ENCODE measurements at regions not wholly inside any gene's neighbourhood (a gene's known extent, or its start where the extent isn't known, plus 50 kb on each side); places are given as distances from the start of the nearest gene placed in this dataset.

DNA sequence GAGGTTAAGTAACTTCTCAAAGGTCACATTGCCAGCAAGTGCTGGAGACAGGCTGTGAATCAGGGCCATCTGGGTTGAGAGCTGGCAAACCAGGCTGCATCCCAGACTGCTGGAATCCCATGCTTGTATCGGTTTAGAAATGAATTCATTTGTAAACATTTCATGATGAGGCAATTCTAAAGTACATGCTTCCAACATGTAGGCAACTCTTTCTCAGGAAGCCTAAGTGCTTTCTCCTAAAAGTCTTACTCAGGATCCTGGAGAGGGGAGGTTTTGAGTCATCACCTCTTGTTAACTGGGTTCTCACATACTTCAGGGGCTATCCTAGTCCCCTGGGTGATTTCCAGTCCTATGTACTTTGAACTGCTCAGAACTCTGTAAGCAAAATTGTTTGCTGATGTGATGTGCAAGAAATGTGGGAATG, 416.5 kb downstream of the MEIS1 start:
- DNase-seq: no peak

DNA sequence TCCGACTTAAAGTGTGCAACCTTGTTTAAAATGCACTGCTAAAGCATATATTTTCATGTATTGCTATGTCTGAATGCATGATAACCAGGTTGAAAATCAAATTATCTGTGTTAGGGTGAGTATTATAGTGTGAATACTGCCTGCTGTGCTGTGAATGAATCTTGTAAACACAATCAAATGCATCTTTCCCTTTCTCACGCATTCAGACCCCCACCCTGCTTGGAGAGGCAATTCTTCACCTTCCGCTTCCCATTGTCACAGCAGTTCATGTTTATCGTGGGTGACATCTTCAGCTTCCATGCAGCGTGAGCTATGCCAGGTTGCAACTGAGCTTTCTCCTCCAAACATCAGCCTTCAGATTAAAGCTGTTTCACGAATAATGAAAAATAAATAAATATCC, 418.0 kb downstream of the MEIS1 start:
- DNase-seq: no peak

DNA sequence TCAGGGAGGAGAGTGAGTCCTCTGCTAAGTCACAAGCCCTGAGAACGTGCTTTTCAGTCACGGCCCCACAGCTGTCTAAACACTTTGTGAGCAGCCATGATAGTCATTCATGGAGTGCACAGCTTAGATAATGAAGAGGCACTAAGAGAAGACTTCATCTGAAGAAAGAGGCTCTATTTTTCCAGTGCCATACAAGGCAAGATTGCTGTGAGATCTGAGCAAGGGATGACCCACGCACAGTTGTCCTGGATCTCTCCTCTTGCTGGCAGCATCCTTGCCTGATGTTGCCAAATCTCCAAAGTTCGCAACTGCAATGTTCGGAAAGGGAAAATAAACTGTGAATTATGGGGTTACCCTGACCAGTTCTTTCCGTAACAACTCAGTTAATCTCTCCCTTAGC, 418.7 kb downstream of the MEIS1 start:
- DNase-seq: no peak

DNA sequence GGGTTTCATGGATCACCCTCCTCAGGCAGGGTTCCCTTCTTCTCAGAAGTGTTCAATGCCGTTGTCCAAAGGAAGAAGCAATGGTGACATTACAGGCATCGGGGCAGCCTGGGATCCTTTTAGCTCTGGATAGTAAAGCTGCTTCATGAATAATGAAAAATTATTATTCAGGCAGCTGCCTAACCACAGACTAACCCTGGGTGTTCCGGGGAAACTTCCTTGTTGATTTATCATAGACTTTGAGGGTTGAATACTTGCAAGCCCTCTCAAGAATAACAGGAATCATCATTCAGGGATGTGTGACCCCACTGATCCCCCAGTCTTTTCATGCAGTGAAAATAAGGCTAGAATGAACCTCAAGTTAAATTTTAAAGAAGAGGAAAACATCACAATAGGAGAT, 419.4 kb downstream of the MEIS1 start:
- DNase-seq: no peak

DNA sequence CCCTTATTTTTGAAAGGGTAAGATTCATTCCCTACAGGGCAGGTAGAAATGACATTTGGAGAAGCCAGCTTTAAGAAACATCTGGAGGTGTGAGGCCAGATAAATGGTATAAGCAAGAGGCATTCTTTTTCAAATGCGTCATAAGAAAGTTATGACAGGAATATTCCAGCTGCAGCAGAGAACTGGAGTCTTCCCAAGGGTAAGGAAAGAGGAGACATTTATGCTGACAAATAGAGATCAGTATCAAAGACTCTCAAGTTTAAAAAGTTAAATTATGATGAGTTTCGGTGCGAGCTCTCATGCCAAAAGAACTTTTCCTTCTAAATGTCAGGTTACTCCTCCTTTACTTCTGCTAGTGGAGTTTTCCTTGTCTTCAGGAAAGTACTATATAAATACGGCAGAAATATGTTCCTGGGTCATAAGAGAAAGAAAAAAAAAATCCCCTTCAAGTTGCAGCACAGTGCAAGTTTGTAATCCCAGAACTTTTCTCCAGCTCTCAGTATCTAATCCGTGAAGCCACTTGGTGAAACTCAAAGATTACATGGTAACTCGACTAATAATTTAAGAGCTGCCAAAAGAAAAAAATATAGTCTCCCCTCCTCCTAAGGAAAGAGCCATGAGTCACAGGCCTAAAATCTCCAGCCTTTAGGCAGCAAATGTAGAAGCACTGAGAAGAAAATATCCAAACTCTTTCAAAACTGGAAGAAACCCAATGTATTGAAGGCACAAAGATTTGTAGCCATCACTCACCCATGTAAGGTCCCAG, 428.1 kb downstream of the MEIS1 start:
- no peak for DNase-seq

DNA sequence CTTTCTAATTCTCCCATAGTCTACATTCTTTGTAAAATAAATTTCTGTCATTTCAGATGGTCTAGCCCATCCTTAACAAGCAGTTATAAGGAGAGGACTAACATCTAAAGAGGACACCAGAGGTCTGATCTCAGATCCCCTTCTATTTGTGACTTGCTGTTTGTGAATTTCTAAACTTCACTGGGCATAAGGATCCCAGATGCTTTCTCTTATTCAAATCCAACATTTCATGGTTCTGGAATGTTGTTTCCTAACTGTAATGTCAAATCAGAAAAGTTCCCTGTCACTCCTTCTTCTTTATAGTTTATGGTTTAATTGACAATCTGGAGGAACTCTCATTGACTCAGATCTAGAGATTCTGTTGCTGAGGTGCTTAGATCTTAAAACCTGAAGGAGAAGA, 430.2 kb downstream of the MEIS1 start:
- no peak for DNase-seq

DNA sequence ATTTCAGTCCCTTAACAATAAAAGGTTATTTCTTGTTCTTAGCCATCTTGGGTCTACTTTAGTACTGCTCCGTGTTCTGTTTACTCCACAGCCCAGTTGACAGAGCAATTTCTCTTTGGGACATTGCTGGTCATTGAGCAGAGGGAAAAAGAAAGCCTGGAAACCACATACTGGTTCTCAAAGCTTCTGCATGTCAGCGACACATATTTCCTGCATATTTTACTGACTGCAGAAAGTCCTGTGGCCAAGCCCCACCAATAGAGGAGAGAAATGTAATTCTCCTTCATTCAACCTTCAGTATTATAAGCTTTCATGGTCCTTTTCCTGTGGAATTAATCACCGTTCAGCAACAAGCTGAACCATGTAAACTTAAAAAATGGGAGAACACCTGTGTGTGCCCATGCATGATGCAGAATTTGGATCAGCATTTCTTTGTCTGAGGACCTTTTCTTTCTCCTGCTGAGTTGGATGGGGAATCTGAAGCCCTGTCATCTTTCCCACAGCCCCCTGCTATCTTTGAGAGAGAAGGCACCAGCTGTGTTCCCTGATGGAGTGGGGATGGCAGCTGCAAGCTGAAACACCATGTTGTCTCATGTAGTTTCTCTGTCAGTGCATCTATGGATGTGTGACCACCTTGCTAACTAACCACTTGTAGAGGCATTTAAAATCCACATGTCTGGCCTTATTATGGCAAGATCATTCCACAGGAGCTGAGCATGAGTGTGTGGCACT, 431.6 kb downstream of the MEIS1 start:
- no peak for DNase-seq

DNA sequence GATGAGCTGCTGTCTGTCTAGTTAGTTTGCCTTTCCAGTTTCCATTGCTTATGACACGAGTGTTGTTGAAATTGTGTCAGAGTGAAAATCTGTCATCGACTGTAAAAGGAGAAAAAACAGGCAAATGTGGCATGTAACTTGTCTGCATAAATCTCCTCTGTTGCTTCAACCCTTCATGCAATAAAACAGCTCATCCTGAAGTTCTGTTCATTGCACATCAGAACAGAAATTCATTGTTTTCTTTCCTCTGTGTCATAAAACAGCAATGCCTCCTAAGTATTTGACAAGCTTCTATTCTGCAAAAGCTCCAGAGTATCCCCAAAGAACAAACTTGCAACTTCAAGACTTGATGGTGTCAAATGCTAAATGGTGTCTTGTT, 432.1 kb downstream of the MEIS1 start:
- no peak for DNase-seq

DNA sequence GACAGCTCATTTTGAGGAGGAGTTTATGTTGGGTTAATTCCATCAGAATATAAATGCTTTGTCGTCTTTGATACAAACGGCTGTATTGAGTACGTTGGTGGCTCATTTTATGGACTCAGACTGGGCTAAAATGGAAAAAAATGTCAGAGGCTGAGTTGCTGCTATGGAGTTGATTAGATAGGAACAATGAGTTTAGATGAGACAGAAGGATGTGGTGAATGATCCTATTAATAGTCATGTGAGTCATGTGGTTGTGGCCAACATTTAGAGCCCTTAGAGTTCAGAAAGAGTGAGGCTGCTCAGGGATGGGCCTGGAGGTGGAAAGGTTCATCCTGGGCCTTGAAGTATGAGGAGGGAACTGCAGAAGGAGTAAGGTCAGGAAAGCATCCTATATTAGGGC, 434.2 kb downstream of the MEIS1 start:
- DNase-seq: no peak

DNA sequence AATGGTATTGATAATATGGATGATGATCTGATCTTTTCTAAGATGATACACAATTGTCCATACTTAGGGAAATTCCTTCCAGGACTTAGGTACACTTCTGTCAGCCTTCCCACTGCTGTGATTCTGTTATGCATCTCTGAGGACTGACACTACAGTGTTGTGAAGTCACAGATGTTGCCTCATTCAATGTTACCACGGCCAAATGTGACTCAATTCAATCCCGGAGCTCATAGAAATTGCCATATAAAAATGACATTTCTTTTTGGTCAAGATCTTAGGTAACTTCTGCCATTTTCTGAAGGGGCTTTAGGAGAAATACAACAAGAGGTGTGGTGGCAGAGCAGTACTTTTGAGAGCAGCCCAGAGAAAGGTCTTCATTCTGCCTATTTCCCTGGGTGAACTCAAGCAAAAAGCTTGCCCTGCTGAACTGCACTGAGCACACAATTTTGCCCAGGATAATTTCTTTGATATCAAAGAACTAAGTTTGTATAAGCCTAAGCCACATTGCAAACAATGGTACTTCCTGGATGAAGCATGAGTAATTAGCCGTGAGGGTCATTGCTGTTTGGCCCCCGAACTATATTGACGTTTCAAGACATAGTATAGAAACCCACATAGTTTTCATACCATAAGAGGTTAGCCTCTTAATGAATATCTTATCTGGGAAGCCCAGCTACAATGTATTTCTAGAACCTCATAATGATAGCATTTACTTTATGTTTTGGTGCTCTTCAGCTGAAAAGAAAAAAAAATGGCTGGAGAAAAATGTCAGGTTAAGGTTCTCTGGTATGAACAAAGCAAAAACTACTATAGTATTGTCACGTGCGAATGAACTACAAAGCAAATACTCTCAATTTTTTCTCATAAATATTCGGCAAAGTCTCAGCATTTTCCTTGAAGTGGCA, 437.4 kb downstream of the MEIS1 start:
- no peak for DNase-seq

DNA sequence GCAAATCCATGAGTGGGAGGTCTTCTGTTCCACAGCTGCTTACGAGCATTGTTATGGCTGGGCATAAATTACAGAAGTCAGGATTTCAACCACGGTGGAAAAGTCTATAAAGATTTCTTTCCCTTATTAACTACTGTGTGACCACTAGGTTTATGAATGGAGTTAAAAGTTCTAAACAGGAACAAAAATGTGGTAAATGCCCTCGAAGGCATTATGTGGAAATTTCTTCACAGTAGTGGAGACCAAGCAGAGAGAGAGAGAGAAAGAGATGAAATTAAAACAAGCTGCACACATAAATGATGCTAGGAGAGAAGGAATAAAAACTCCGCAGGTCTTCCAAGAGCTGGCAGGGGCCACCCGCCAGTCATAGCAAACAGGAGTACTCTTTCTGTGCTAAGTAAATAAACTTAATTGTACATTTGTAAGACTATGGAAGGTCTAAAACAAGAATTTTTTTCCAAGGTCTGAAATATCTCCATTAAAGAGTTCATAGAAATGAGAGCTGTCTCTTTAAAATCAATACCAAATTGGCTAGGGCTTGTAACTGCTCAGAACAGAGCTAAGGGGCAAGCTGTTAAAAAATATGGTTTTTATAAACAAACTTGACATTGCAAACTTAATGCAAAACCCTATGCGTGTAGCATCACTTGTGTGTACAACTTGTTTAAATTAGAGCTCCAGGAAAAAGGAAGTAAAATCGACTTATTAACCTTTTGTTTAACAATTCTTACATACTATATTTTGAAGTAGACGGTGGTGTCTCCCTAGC, 438.2 kb downstream of the MEIS1 start:
- DNase-seq: no peak

DNA sequence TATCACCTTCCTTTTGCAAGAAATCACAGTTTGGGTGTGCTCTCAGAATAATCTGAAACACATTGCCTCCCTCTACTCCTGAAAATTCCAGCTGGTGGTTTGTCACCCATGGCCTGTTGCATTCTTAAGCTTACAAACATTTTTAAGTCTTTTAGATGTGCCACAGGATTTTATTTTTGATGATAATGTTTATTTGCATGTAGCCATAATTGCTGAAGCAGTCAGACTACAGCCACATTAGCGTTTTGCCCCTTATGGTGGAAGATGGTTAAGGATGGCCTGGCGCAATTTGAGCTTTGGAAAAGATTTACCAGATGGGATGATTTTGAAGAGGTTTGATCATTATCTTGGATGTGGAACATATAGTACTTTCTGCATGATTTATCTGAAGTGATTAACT, 439.5 kb downstream of the MEIS1 start:
- no peak for DNase-seq

DNA sequence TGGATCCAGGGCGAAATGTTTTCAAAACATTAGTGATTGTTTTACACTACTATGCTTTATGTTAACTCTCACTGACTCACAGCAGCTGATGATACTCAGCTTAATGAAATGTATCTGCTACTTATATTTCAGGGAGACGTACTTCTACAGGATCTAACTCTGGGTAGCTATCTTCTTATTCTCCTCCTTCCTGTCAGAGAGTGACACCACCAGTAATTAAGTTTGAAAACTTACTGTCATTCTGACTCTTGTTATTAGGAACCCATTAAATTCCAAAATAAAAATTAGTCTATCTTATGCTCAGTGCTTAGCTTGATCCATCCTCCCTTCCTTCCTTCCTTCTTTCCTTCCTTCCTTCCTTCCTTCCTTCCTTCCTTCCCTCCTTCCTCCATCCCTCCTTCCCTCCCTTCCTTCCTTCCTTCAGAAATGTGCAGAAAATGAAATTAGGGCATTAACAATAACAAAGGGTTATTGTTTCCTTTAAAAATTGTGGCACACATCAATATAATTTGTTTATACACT, 441.1 kb downstream of the MEIS1 start:
- no peak for DNase-seq

DNA sequence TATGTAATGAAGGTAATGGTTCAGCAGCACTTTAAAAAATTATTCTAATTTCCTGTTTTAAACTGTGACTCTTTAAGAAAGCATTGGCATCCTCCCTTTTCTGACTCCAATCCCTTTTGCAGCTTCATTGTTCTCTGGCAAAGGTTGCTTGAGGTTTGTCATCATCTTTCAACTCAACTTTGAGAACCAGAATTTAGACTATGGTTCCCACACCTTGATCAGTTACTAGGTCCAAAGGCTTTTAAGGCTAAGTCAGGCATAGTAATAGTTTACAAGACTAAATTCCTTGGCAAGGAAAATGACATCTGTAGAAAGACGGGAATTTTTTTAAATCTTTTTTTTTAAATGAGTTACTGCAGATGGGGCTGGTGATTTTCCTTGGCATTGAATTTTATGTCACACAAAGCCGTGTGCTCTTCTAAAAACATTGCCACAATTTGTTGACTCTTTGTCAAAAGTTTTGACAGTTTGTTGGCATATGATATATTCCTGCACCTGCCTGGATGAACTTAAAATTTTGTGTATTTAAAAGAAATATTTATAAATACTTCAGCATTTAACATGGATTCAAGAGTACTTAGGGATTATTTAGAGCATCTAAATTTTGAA, 451.0 kb downstream of the MEIS1 start:
- DNase-seq: no peak

DNA sequence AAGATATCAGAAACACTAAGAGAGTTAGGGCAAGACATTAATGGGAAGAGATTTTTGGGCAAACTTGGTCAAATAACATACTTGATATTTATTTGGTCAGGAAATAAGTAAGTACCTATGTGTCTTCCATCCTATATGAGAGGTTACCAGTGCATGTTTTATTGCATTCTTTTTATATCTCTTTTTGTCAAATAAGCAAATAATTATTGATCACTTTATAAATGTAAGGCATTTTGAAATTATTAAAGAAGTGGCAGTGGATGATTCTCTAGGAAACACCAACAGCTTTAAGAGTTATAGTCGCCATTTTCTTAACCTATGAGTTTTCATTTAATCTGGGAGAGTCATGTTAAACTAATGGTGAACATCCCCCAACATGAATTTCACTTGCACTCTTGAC, 453.3 kb downstream of the MEIS1 start:
- DNase-seq: no peak

DNA sequence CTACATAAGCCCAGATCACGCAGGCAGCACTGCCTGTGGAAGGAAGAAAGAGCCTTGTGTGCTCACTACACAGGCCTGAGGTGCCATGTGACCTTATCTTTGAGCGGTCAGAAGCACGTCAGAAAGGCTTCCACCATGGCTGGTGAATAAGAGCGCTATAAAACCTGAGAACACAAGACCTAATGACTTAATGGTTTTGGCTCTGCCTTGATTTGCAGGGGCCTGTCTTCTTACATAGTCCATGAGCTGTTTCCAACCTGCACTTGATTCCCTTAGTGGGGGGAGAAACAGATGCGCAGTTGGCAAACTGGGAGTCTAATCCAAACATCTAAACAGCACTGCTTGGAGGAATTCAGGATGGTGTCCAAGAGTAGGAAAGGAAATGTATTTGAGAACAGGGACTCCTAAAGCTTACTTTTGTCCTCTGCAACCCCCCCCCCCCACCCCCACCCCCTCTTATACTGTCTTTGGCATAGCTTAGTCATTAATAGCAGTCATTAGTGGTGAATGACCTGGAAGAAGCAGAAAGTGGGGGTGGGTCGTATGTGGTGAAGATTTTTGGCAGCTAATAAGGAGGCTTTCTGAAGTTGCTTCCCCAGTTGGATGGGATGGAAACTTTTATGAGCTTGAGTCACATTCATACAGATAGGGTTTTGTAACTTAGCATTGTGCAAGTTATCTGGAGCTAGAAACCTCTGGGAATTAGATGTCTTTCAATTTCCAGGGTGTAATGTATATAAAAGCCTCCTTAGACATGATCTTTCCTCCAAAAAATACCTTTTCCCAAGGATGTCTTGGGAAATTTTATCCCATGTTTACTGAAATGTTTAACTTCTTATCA, 454.1 kb downstream of the MEIS1 start:
- no peak for DNase-seq

DNA sequence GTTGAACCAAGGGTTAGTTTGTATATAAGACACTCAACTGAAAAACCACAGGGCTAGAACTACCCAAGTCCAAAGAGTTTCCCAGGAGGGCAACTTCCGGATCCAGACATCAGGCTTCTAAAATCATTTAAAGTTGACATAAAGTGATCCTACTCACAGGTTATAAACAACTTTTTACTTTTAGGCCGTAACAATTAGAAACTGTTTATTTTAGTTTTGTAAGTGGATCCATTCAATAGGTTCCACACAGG, 454.6 kb downstream of the MEIS1 start:
- no peak for DNase-seq

DNA sequence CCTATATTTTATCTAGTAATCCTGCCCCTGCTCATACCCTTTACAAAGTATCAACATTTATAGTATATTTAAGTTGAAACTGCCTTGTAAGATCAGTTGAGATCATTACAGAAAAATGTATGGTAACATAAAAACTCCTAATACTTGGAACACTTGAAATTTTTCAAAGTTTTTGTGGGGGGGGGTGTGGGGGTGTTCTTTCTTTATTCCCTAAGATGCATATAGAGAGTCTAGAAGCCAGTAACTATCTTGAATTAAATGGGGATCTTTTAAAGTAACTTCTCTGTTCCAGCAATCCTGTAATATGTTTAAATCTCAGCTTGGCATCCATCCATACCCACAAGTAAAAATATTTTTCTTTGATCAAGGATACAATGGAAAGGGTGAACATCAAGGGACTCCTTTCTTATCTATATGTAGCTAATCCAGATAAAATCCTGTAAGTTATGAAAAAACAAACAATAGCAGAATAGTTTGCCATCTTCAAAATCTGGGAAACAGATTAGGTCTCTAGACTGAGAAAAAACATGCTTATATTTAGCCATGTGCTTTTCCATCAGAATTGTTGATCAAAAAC, 455.3 kb downstream of the MEIS1 start:
- no peak for DNase-seq

DNA sequence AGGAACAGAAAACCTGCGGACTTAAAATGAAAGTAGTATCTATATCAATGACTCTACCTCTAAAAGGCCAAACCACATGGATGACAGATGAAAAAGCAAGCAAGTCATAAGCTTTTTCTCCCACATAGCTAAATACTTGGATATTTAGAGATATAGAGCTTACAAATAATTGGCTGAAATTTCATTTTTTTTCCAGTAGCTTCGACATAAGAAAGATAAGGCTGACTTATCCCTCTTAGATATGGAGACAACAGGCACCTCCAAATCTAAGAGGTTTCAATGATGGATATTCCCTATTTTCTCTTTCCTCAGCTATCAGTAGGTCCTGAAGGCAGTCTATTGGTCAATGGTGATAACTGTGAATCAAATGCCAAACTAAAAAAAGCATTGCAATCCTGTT, 460.3 kb downstream of the MEIS1 start:
- DNase-seq: no peak

DNA sequence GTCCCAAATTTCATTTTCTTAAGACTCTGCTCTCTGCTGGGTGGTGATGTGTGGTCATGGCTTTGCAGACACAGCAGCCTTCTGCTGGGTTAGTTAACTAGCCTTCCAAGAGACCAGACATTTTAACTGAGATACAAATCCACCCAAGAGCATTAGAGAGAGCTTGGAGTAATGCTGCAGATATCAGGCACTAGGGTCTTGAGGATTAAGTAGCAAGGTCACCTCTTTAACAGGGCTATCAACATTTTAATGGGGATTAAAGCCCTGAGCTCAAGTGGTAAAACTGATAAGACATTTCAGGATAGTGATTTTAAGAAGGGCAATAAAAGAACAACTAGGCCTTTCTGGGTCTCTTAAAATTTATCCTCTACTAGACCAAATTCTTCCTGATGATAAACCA, 461.2 kb downstream of the MEIS1 start:
- DNase-seq: no peak

DNA sequence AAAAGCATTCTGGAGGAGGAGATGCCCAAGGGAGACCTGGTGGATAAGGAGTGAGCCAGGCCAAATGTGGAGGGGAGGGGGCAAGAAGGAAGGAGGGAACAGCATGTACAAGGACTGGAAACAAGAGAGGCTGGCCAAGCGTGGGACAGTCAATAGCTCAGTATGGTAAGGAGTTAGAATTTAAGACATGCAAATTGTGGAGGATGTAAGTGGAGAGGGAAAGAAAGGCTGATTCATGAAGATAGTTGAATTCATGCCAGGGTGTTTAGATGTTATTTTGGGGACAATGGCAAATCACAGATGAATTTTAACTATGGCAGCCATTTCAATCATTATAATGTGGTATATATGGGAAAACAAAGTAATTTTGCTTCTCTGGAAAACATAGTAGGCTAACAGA, 462.3 kb downstream of the MEIS1 start:
- no peak for DNase-seq

Data from DMS153 (cell line).